CD1c-positive myeloid dendritic cell (primary cell): ENCODE measurements at regions not wholly inside any gene's neighbourhood (a gene's known extent, or its start where the extent isn't known, plus 50 kb on each side); places are given as distances from the start of the nearest gene placed in this dataset.
A peak's percentile ranks its signal among the peaks of the same experiment; 100 is the strongest.
"Not testable (repeated sequence)": the region's sequence is repeated elsewhere in the genome, so short reads cannot be mapped to it uniquely, and the experiment has no call there.

Source experiments
- DNase-seq: peaks from one replicate; pipeline ENCODE4 v3.0.0-alpha.2; 2016; ENCODE audit errors: extremely low spot score

DNA sequence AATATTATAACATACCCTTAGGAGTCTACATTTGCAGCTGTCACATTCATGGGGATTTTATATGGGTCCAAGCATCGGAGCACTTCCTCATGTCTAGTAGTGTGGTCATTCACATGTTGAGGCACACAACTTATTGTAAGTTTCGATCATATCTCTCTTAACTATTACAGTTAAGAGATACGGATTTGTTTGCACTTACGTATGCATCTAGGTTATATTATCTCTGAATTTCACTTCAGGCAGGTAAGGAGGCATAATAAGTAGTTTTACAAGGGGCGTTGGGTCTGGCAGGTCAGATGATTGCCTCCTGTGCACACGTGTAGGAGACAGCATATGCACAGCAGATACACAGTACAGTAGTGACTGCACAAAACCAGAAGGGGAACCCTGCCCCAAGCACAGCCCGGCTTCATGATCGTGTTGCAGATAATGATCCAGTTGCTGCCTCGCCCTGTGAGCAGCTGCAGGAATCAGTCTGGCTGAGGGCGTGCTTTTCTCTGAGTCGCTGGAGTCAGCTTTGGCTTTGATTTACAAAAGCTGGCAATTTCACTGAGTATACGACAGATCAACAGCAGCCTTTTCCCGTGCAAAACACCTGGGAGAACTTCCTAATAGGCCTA, 302.9 kb upstream of the GATB start:
- DNase-seq, result no peak

- DNase-seq, result peak; percentile 32
Observed at GRCh38 chr4:152062936-152063620, 302.3 kb upstream of the GATB start.

GRCh38 chr4:152054731-152055130, 293.9 kb upstream of the GATB start:
- DNase-seq, result no peak

DNA sequence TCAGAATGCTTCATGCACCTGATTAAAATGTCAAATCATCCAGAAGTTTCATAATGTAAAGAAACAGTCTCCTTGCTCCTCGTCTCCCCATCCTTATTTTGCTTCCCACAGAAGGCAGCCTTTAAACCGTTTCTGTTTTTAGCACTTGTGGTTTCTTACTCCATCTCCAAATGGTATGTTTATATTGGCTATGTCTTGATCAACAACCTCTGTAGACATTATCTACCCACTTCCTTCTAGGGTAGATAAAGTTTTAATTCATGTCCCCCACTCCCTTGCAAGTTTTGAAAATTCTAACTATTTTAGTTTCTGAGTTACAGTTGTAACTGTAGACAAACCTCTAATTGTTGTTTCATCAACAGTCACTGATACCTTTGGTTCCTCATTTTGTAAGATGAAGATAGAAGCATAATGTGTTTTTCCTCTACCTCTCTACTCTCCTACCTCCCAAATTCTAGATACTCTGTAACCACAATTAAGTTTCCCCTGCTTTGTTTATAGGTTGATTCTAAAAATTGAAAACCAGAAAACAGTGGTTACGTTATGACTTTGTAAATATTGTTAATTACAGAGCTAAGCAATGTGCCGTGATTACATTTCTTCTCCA, 291.7 kb upstream of the GATB start:
- DNase-seq, result no peak

DNA sequence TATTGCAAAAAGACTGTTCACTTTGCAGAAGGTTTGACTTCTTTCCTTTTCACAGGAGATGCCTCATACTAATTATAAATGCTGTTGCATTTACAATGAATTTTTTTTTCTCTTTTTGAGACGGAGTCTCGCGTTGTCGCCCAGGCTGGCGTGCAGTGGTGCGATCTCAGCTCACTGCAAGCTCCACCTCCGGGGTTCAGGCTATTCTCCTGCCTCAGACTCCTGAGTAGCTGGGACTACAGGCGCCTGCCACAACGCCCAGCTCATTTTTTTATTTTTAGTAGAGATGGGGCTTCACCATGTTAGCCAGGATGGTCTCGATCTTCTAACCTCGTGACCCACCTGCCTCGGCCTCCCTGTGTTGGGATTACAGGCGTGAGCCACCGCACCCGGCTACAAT, 290.5 kb upstream of the GATB start:
- not testable (repeated sequence) for DNase-seq

GRCh38 chr4:152050106-152050505, 289.3 kb upstream of the GATB start:
- no peak for DNase-seq

DNA sequence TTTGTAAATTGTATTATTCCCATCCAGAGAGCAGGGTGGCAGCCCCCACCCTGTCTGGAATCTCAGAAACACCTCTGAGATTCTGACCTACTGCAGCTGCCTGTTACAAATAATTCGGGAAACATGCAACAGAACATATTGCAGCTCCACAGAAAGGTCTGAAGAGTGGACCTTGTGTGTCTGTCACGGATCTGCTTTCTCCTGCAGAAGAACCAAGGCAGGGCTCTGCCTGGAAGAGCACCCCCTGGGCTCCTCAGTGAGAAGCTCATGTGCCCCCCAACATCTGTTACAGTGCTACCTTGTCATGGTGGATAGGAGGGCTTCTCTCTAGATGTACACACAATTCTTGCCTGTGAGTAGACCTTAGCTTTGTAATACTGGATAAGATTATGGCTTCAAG, 286.6 kb upstream of the GATB start:
- no peak for DNase-seq

- DNase-seq, result peak; percentile 3
Observed at GRCh38 chr4:152045807-152046571, 285.2 kb upstream of the GATB start.

GRCh38 chr4:152045449-152045806, 284.6 kb upstream of the GATB start:
- no peak for DNase-seq

DNA sequence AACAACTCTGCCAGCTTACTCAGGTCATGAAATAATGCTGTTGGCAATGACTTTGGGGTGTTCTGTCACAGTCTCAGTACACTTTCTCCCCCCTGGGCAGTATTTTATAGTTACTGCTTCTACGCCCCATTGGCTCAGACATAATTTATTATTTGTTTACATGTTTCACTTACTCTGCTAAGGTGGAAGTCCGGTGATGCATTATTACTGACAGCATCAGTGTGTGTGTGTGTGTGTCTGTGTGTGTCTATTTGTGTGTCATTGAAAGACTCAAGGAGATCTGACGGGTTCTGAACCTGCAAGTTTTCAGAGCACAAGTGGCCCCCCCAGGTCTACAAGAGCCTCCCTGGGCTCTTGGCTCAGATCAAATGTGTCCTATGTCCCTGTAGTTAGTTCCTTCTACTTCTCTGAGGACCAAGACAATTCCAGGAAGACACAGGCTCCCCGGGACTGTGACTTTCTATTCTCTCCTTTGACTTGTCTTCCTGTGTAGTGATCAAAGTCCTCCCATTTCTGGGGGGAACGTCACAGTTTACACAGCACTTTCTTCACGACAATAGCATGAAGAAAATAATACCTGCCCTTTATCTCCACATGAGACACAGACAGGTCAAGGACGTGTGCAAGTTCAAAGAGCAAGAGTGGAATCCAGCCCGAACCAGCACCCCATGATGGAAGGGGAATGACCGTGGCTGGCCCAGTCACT, 283.7 kb upstream of the GATB start:
- DNase-seq, result no peak

- DNase-seq, result no peak
Observed at GRCh38 chr4:152041295-152041694, 280.5 kb upstream of the GATB start.

GRCh38 chr4:152039691-152040090, 278.9 kb upstream of the GATB start:
- no peak for DNase-seq

DNA sequence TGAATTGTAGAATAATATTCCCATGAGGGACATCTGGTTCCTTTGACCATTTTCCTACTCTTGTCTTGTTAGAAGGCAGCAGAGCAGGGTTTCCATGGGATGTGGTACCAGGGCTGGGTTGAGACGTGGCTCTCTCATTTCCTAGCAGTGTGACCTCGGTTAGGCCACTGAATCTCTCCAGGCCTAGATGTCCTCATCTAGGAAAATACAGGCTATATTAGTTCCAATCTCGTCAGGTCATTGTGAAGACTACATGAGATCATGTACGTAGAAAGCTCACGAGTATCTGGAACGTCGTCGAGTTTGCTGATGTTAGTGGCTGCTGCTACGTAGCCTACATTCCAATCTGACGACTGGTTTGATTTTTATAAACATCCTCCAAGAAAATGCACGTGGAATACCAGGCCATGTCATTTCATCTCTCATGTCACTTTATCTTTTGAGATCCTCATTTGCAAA, 278.2 kb upstream of the GATB start:
- no peak for DNase-seq

GRCh38 chr4:152038238-152038637, 277.4 kb upstream of the GATB start:
- no peak for DNase-seq

GRCh38 chr4:152037435-152037834, 276.6 kb upstream of the GATB start:
- no peak for DNase-seq

GRCh38 chr4:152033621-152034020, 272.8 kb upstream of the GATB start:
- DNase-seq, result no peak

- no peak for DNase-seq
Observed at GRCh38 chr4:152032722-152033131, 271.9 kb upstream of the GATB start.

DNA sequence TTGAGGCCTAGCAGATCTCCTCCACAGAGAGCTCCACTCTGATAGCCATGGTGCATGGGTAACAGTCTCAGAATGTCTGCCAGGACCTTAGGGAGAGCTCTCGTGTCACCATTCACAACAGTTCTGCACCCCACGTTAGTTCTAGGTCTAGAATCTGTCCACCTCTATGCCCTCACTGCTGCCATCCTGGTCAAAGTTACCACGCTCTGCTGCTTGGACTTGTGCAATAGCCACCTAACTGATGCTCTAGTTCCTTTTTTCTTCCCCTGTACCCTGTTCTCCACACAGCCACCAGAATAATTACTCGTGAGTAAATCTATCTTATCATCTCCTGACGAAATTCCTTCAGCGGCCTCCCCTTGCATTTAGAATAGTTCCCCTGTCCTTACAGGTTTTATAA, 268.8 kb upstream of the GATB start:
- no peak for DNase-seq

DNA sequence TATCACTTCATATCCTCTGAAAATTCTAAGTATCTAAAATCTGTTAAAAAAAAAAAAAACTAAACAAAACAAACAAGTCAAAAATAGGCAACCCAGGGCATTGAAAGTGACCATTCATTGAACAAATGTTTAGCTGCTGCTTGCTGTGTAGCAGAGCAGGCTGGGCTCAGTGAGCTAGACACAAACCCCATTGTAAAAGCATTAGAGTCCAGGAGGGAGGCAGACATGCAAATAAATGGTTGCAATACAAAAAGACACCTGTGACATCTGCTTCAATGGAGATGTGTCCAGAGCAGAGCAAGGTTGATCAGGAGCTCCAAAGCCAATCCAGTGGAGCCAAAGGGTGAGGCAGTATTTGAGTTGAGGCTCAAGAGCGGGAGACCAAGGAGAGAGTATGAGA, 267.3 kb upstream of the GATB start:
- DNase-seq, result no peak

DNA sequence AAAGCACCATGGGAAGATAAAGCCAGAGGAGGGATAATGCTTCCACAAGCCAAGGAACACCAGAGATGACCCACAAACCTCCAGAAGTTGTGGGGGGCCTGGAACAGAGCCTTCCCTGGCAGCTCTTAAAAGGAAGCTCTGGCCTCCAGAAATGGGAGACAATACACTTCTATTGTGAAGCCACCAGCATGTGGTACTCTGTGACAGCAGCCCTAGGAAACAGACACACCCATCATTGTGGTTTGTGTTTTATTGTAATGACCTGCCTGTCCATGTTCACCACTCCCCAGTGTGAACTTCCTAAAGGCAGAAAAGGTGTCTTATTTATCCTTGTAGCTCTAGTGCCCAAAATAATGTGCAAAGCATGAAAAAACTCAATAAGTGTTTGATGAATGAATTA, 264.1 kb upstream of the GATB start:
- no peak for DNase-seq

GRCh38 chr4:152023674-152024073, 262.9 kb upstream of the GATB start:
- DNase-seq, result no peak

DNA sequence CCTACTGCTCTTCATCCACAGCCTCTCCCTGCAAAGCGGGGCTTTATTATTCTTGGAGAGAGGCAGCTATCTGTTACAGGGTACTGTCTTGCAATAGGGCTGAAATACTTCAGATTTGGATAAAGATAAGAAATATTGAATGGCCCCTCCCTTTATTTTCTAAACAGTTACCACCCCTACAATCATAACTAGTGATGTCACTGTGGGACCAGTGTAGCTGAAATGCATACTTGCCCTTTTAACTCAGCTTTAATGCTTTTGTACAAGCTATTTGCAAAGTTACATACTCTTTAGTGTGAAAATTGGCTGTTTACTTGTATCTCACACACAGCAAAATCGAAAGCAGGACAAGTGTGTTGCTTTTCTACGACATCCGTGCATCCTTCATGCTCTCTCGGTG, 261.7 kb upstream of the GATB start:
- no peak for DNase-seq
